KMS-11 (cell line): ENCODE measurements at regions not wholly inside any gene's neighbourhood (a gene's known extent, or its start where the extent isn't known, plus 50 kb on each side); places are given as distances from the start of the nearest gene placed in this dataset.

Source experiments
- H2AFZ ChIP-seq: fragments of 200-600 bp; sonication (generic); 2 replicates; pipeline ENCODE4 v1.6.1; 2016; ENCODE audit warnings: antibody characterized with exemption, mixed run types, low read depth
- H3K27ac ChIP-seq: fragments of 200-600 bp; sonication (generic); 2 replicates; pipeline ENCODE4 v1.6.1; 2016; ENCODE audit warnings: mild to moderate bottlenecking, mixed run types
- H3K27me3 ChIP-seq: fragments of 200-600 bp; sonication (generic); 2 replicates; pipeline ENCODE4 v1.6.1; 2017; ENCODE audit warnings: mild to moderate bottlenecking, low read depth, mixed run types, moderate library complexity; ENCODE audit not compliant: insufficient read depth
- H3K36me3 ChIP-seq: fragments of 200-600 bp; sonication (generic); 2 replicates; pipeline ENCODE4 v1.6.1; 2017; ENCODE audit warnings: mild to moderate bottlenecking, mixed run types; ENCODE audit not compliant: insufficient read depth
- H3K4me1 ChIP-seq: fragments of 200-600 bp; sonication (generic); 2 replicates; pipeline ENCODE4 v1.6.1; 2016; ENCODE audit warnings: mild to moderate bottlenecking, low read depth, mixed run types; ENCODE audit not compliant: poor library complexity, severe bottlenecking
- H3K4me2 ChIP-seq: fragments of 200-600 bp; sonication (generic); 2 replicates; pipeline ENCODE4 v1.7.0; 2016; ENCODE audit warnings: mild to moderate bottlenecking, mixed run types
- H3K4me3 ChIP-seq: fragments of 200-600 bp; sonication (generic); IDR thresholded peaks from 2 replicates; pipeline ENCODE4 v1.6.1; 2017; ENCODE audit warnings: low read depth, low read length, mixed read lengths; ENCODE audit not compliant: insufficient read depth
- H3K79me2 ChIP-seq: fragments of 200-600 bp; sonication (generic); 2 replicates; pipeline ENCODE4 v1.6.1; 2016; ENCODE audit warnings: low read depth, mixed run types; ENCODE audit not compliant: insufficient read depth
- H3K9ac ChIP-seq: fragments of 200-600 bp; sonication (generic); 2 replicates; pipeline ENCODE4 v1.6.1; 2016; ENCODE audit warnings: mild to moderate bottlenecking, mixed run types
- H4K20me1 ChIP-seq: fragments of 200-600 bp; sonication (generic); 2 replicates; pipeline ENCODE4 v1.6.1; 2016; ENCODE audit warnings: mild to moderate bottlenecking, mixed run types; ENCODE audit not compliant: insufficient read depth
- CTCF ChIP-seq: fragments of 200-600 bp; sonication (generic); conservative IDR thresholded peaks from 2 replicates; pipeline ENCODE4 v1.6.1; 2017; ENCODE audit warnings: low read depth, mild to moderate bottlenecking, antibody characterized with exemption, low read length, moderate library complexity, mixed read lengths

- H2AFZ ChIP-seq, result no peak overlapping the region
- no peak overlapping the region for H3K27ac ChIP-seq
These were observed 487.9 kb upstream of the SGO1 start for GRCh38 chr3:20673866-20674265.

GRCh38 chr3:20669675-20670074 is 483.7 kb upstream of the SGO1 start:
- Histone ChIP-seq H3K36me3 (no peaks in the 10 kb centered on the region), H3K9ac (no peak overlapping the region), H3K4me1 (peaks cover 11% of the 10 kb centered on the region), H3K4me3 (no peak overlapping the region), H4K20me1 (no peaks in the 10 kb centered on the region), H3K4me2 (peak overlapping the region; percentile 45; the same call in 1 of the 2 replicates), H3K27ac (no peak overlapping the region), H3K79me2 (no peaks in the 10 kb centered on the region), H3K27me3 (no peaks in the 10 kb centered on the region), H2AFZ (no peak overlapping the region; the same call in 1 of the 2 replicates)
- TF ChIP-seq CTCF, result no peak

More at GRCh38 chr3:20673866-20674265, 487.9 kb upstream of the SGO1 start:
- no peaks in the 10 kb centered on the region for H3K36me3 ChIP-seq
- no peaks in the 10 kb centered on the region for H4K20me1 ChIP-seq
- no peak overlapping the region for H3K4me2 ChIP-seq
- no peak overlapping the region for H3K9ac ChIP-seq
- no peaks in the 10 kb centered on the region for H3K27me3 ChIP-seq
- no peak for TF ChIP-seq CTCF
- no peak overlapping the region for H3K4me3 ChIP-seq
- no peaks in the 10 kb centered on the region for H3K79me2 ChIP-seq
- H3K4me1 ChIP-seq, result peaks cover 6% of the 10 kb centered on the region

GRCh38 chr3:20669184-20669583 is 483.2 kb upstream of the SGO1 start:
- Histone ChIP-seq H4K20me1 (no peaks in the 10 kb centered on the region), H3K36me3 (no peaks in the 10 kb centered on the region), H3K27ac (no peak overlapping the region), H3K4me1 (peaks cover 11% of the 10 kb centered on the region), H3K27me3 (no peaks in the 10 kb centered on the region), H3K4me2 (peak overlapping the region; percentile 45), H3K4me3 (no peak overlapping the region), H2AFZ (peak overlapping the region; percentile 49), H3K79me2 (no peaks in the 10 kb centered on the region), H3K9ac (no peak overlapping the region)
- TF ChIP-seq CTCF, result no peak

- no peak overlapping the region for H3K4me3 ChIP-seq
- H3K36me3 ChIP-seq, result no peaks in the 10 kb centered on the region
- H3K4me1 ChIP-seq, result peaks cover 11% of the 10 kb centered on the region
- no peak overlapping the region for H3K4me2 ChIP-seq
- H4K20me1 ChIP-seq, result no peaks in the 10 kb centered on the region
- no peaks in the 10 kb centered on the region for H3K79me2 ChIP-seq
- H3K9ac ChIP-seq, result no peak overlapping the region
- no peak overlapping the region for H2AFZ ChIP-seq
- no peak for TF ChIP-seq CTCF
- no peak overlapping the region for H3K27ac ChIP-seq
- no peaks in the 10 kb centered on the region for H3K27me3 ChIP-seq
These were observed 482.4 kb upstream of the SGO1 start for GRCh38 chr3:20668411-20668810.
